ENCODE measurements at regions not wholly inside any gene's neighbourhood (a gene's known extent, or its start where the extent isn't known, plus 50 kb on each side); places are given as distances from the start of the nearest gene placed in this dataset.

DNA sequence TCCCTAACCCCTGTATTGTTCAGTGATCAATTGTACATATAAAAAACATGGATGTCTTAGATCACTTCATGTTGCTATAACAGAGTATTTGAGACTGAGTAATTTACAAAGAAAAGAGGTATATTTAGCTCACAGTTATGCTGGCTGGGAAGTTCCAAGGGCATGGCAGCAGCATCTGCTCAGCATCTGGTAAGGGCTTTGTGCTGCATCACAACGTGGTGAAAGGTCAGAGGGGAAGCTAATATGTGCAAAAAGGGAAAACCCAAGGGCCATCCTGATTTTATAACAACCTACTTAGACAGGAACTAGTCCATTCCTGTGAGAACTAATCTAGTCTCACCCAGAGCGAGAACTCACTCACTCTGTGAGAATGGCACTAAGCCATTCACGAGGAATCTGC is 128.2 kb upstream of the OTUD4 start:
- H2BK5ac ChIP-seq (ENCODE audit: insufficient read length, low read length) = no peak overlapping the region
- H4K8ac ChIP-seq (replicated peaks; ENCODE audit: insufficient read length, low read depth, low read length) = no peak overlapping the region
- no peak overlapping the region for H2AFZ ChIP-seq (ENCODE audit: low read length)
- WGBS (ENCODE audit: extremely low coverage, insufficient read length, low lambda C conversion rate) = no CpG with 5 or more reads among the region's 3 CpGs
- no peak overlapping the region for H3K27ac ChIP-seq (ENCODE audit: insufficient read length, low read depth, low read length)
- Mint-ChIP-seq H3K4me3 (no peak overlapping the region), H3K4me1 (no peaks in the 10 kb centered on the region), H3K36me3 (ENCODE audit: insufficient read depth in 1 of 3, low read depth in 3 of 3) (no peaks in the 10 kb centered on the region), H3K27me3 (ENCODE audit: low read depth) (no peaks in the 10 kb centered on the region), H3K27ac (no peak overlapping the region), H3K9me3 (no peaks in the 10 kb centered on the region)
- H2BK15ac ChIP-seq (ENCODE audit: low read depth, low read length) = no peak overlapping the region
- no peaks in the 10 kb centered on the region for H3K4me1 ChIP-seq (ENCODE audit: insufficient read depth, low read length)
- no peak overlapping the region for H3K14ac ChIP-seq (ENCODE audit: insufficient read depth, low read length)
- H2BK120ac ChIP-seq (ENCODE audit: low read depth, low read length, poor library complexity, severe bottlenecking) = no peak overlapping the region
- no peaks in the 10 kb centered on the region for H3K79me2 ChIP-seq (ENCODE audit: insufficient read depth, low read length)
- no peak overlapping the region for H3K23ac ChIP-seq (ENCODE audit: insufficient read length, low read depth, low read length)
- H3K9me3 ChIP-seq (ENCODE audit: control insufficient read depth, low read depth, low read length) = no peaks in the 10 kb centered on the region
- no peaks in the 10 kb centered on the region for H3K27me3 ChIP-seq (ENCODE audit: insufficient read depth, low read length)
- no peak overlapping the region for H2BK12ac ChIP-seq (ENCODE audit: insufficient read length, low read depth, low read length)
- TF ChIP-seq, protein P1, sequence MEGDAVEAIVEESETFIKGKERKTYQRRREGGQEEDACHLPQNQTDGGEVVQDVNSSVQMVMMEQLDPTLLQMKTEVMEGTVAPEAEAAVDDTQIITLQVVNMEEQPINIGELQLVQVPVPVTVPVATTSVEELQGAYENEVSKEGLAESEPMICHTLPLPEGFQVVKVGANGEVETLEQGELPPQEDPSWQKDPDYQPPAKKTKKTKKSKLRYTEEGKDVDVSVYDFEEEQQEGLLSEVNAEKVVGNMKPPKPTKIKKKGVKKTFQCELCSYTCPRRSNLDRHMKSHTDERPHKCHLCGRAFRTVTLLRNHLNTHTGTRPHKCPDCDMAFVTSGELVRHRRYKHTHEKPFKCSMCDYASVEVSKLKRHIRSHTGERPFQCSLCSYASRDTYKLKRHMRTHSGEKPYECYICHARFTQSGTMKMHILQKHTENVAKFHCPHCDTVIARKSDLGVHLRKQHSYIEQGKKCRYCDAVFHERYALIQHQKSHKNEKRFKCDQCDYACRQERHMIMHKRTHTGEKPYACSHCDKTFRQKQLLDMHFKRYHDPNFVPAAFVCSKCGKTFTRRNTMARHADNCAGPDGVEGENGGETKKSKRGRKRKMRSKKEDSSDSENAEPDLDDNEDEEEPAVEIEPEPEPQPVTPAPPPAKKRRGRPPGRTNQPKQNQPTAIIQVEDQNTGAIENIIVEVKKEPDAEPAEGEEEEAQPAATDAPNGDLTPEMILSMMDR (conservative IDR thresholded peaks at IDR 0.05) = no peak
- H3K9ac ChIP-seq (ENCODE audit: extremely low read depth, insufficient read length, low read length) = no peak overlapping the region
- no peak overlapping the region for H2AK5ac ChIP-seq (ENCODE audit: insufficient read length, low read length)
- no peaks in the 10 kb centered on the region for H3K23me2 ChIP-seq (ENCODE audit: insufficient read length, low read depth, low read length, poor library complexity, severe bottlenecking)
- no peak for DNase-seq
- no peak overlapping the region for H3K4ac ChIP-seq (ENCODE audit: low read depth, low read length)
- H4K5ac ChIP-seq (ENCODE audit: insufficient read length, low read depth, low read length) = no peak overlapping the region
- no peaks in the 10 kb centered on the region for H3K79me1 ChIP-seq (ENCODE audit: insufficient read depth, low read depth, low read length, poor library complexity, severe bottlenecking)
- H4K20me1 ChIP-seq (ENCODE audit: control insufficient read depth, insufficient read depth, insufficient read length) = no peaks in the 10 kb centered on the region
- no peak overlapping the region for H2BK20ac ChIP-seq (ENCODE audit: low read depth, low read length, poor library complexity, severe bottlenecking)
- no peak overlapping the region for H3K56ac ChIP-seq (ENCODE audit: insufficient read length, low read depth, low read length)
- no peak overlapping the region for H3T11ph ChIP-seq (ENCODE audit: low read length)
- H3K18ac ChIP-seq (ENCODE audit: insufficient read length, low read depth, low read length) = no peak overlapping the region
- no peak overlapping the region for H3K4me2 ChIP-seq (ENCODE audit: insufficient read depth, insufficient read length, low read length)
- H4K91ac ChIP-seq (ENCODE audit: insufficient read length, low read depth, low read length) = no peak overlapping the region
